GM18507 (cell line): ENCODE measurements at regions not wholly inside any gene's neighbourhood (a gene's known extent, or its start where the extent isn't known, plus 50 kb on each side); places are given as distances from the start of the nearest gene placed in this dataset.
"Not testable (repeated sequence)": the region's sequence is repeated elsewhere in the genome, so short reads cannot be mapped to it uniquely, and the experiment has no call there.

Source experiments
- DNase-seq: peaks from one replicate; pipeline ENCODE4 v3.0.0; 2011; ENCODE audit warnings: low read depth; ENCODE audit not compliant: insufficient read length; ENCODE audit errors: extremely low spot score
- FAIRE-seq: peaks from 2 replicates; lab custom pipeline; 2011; peaks lifted over from hg19 to GRCh38; lab: Jason Lieb, UNC

GRCh38 chr3:24678421-24678865 is 183.8 kb upstream of the THRB start:
- no peak for DNase-seq
- no peak for FAIRE-seq

DNA sequence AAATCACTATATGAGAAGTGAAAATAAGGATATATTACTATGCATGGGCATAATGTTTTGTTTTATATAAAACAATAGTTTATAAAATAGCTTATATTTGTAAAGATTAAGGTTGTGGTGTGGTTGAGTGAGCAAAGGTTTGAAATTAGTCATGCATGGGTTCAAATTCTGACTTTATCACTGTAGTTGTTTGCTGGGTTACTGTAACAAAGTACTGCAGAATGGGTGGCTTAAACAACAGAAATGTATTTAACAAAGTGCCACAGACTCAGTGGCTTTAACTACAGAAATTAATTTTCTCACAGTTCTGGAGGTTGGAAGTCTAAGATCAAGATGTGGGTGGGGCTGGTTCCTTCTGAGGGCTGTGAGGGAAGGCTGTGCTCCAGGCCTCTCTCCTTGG is 184.8 kb upstream of the THRB start:
- DNase-seq = no peak
- no peak for FAIRE-seq

DNA sequence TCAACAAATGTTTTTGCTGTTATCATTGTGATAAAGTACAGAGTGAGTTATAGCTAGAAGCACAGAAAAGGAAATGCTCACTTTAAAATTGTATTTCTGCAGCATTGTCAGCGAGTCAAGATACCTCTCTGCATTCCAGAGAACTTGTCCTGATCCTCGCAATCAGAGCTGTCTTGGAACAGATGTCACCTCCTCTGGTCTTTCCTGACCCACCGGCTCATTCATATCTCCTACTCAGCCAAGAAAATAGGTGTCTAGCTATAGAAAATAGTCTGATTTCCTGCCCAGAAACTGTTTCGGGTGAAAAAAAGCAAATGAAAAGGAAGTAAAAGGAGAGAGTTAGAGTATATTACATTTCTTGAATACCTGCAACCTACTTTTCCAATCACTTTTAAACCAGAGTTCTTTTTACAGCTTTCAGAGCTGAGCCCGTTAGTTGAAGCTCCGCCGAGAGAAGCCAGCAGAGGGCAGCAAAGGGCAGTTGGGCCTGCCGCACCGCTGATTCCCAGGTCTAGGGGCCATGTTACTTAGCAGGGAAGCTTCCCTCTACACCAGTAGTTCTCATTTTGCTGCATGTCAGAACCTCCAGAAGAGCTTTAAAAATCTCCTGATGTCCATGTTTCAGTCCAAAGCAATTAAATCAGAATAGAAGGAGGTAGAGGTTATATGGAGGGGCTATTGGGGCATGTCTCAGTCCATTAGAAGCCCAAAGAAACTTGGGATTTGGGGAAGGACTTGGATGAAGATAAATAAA is 185.7 kb upstream of the THRB start:
- FAIRE-seq (peak; percentile 63), DNase-seq (peak; percentile 9)

- FAIRE-seq (no peak), DNase-seq (no peak)
These were observed 187.5 kb upstream of the THRB start for GRCh38 chr3:24682141-24682547.

GRCh38 chr3:24683090-24683489 is 188.4 kb upstream of the THRB start:
- DNase-seq (no peak), FAIRE-seq (no peak)

DNA sequence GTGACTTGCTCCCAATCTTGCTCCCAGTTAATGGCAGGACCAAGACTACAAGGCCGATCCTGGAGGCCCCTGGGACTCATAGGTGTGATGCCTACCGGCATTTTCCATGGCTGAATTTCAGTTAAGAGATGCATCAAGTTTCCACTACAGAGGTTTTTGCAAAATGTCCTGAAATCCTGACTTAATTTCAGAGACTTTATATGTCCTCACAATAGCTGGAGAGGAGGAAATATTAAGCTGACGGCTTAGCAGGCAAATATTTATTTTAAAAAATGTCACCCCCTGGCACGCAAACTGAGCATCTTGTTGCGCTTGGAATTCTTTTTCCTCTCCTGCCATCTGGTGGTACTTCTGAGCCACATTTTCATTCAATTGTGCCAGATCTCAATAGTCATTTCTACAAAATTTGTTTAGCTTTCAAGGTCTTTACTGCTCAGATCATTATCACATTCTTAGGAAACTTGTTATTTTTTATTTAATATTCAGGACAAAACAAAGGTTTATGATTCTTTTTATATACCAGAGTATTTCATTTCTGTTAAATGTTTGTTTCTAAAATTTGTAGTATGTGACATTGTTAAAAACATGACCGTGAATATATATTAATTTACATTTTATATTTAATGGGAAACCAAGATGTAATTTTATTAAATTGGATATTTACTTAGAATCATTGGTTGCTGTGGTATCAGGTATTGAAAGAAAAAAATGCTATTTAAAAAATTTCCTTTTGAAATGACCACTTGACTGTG is 189.2 kb upstream of the THRB start:
- DNase-seq (no peak), FAIRE-seq (no peak)

DNA sequence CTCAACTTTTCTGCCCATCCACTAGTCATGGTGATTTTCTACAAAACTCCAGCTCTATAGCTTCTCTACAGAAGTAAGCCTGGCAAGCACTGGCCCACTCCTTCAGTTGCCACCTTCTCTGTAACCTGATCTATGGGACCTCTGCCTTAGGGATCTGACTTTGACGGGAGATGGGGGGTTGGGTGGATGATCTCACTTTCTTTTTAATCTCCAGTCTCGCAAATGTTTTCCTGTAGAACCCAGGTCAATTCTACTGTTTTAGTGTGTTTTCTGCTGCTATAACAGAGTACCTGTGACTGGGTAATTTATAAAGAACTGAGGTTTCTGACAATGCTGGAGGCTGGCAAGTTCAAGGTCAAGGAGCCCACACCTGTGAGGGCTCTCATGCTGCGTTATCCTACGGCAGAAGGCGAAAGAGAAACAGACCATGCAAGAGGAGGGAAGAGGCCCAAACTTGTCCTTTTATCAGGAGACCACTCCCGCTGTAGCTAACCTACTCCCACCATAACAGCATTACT is 189.9 kb upstream of the THRB start:
- DNase-seq (no peak), FAIRE-seq (no peak)

GRCh38 chr3:24686808-24687207 is 192.2 kb upstream of the THRB start:
- DNase-seq = no peak
- no peak for FAIRE-seq

GRCh38 chr3:24687671-24688070 is 193.0 kb upstream of the THRB start:
- DNase-seq = no peak
- no peak for FAIRE-seq

DNA sequence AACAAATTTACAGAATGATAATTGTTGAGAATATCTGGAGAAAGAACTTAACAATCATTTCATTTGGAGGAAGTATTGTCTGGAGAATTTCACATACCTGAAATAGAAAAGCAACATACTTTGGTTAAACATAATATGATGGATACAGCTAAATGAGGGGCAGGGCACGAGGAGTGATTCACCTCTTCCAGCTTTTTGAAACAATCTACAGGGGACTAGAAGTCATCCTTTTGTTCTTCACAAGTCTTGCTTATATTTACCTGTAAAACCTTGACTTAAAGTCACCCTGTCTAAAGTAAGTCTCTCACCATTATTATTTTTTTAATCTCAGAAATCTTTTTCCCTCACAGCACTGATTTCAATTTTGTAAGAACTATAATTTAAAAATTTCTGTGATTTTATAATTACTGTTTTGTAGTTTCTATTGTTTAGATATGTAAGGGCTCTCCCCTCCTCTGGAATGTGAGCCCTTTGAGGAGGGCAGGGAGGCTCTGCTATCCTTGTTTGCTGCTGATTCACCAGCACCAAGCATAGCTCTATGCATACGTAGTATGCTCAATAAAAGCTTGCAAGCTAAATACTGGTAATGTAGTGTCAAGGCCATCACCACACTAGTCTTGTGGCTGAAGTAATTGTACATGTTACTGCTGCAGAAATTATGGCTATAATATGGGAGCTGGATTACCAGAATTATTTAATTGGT is 193.9 kb upstream of the THRB start:
- FAIRE-seq = no peak

GRCh38 chr3:24689353-24689752 is 194.7 kb upstream of the THRB start:
- DNase-seq (no peak), FAIRE-seq (no peak)

More for the DNA sequence above, 193.9 kb upstream of the THRB start:
- no peak for DNase-seq

GRCh38 chr3:24690777-24691176 is 196.1 kb upstream of the THRB start:
- DNase-seq (no peak), FAIRE-seq (no peak)

DNA sequence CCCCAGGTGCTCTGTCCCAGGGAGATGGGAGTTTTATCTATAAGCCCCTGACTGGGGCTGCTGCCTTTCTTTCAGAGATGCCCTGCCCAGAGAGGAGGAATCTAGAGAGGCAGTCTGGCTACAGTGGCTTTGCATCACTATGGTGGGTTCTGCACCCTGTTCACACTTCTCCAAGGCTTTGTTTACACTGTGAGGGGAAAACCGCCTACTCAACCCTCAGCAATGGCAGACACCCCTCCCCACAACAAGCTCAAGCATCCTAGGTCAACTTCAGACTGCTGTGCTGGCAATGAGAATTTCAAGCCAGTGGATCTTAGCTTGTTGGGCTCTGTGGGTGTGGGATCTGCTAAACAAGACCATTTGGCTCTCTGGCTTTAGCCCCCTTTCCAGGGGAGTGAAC is 204.4 kb upstream of the THRB start:
- FAIRE-seq, DNase-seq: not testable (repeated sequence)

- DNase-seq (no peak), FAIRE-seq (no peak)
These were observed 209.8 kb upstream of the THRB start for GRCh38 chr3:24704496-24704895.

DNA sequence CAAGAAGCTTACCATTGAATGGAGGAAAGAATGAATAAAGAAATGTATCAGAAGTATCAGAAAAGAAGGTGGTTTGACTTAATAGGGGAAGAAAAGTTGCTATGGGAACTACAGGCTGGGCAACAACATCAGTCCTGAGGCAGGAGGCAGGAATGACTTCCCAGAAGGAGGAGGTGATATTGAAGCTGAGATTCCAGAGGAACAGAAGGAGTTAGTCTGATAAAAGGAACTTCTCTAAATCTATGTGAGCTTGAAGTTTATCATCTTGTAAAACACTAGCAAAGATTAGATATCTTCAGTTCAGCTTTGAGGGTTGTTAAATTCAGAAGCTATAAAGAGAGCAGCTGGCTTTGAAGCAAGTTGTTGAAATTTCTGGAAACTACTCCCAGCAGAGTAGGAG is 213.3 kb upstream of the THRB start:
- DNase-seq (no peak), FAIRE-seq (no peak)

DNA sequence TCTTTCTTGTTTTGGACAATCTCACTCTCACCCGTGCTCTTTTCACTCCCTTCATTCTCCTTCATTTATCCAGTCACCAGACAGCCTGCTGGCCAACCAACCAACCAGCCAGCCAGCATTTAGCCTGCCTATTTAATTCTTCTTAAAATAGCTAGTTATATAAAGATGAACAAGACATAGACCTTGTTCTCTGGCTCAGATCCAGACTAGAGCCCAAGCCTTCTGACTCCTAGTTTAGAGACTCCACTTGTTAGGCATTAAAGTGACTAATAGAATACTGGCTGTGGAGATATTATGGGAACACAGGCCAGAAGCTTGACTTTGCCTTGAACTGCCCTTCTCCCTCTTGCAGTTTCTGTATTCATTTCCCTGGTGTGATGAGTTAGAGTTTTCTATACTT is 215.3 kb upstream of the THRB start:
- no peak for DNase-seq
- FAIRE-seq = no peak

DNA sequence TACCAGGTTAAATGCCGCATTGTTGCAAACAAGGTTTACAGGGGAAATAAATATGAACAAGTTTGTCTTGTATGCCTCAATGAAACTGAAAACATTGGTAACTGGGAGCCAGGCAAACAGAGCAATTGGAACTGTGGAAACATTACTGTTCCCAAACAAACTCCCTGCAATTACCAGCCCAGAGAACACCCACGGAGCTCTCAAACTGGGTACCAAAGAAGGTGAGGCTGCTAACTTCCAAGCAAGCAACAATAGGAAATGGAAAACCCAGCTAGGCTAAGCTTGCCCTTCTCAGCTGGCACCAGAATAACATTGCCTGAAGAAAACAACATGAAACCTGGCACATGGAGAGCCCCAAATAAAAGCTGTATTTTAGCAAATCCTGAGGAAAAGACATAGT is 218.9 kb upstream of the THRB start:
- FAIRE-seq (no peak), DNase-seq (no peak)

GRCh38 chr3:24714436-24714835 is 219.8 kb upstream of the THRB start:
- no peak for DNase-seq
- FAIRE-seq = no peak

GRCh38 chr3:24715171-24715792 is 220.6 kb upstream of the THRB start:
- DNase-seq (no peak), FAIRE-seq (no peak)

DNA sequence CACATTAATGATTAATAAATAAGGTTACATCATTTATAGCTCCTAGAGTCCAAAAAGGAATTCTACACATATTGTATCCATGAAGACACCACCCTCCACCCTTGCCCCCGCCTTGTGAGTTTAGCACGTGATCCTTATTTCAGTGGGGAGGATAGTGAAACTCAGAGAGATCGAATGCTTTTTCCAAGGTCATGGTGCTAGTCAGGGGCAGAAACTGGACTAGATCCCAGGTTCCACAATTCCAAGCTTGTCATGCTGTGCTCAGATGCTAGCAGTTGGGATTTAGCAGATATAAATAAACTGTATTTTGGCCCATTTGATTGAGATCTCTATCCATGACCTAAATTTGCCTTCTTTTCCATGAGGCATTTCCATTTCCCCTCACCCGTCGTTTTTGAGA is 227.4 kb upstream of the THRB start:
- DNase-seq (no peak), FAIRE-seq (no peak)
